LNCaP clone FGC (cell line): ENCODE measurements at regions not wholly inside any gene's neighbourhood (a gene's known extent, or its start where the extent isn't known, plus 50 kb on each side); places are given as distances from the start of the nearest gene placed in this dataset.

Experiments
- DNase-seq: peaks from one replicate; pipeline ENCODE4 v3.0.0-alpha.2; 2011; ENCODE audit warnings: low read depth
- H3K4me3 ChIP-seq: 2 replicates; pipeline ENCODE4 v1.5.1; 2011; ENCODE audit warnings: mild to moderate bottlenecking, low read depth, low read length, control low read depth
- TF ChIP-seq, protein P1 (sequence below): IDR thresholded peaks from 2 replicates; pipeline ENCODE4 v1.5.1; 2012; ENCODE audit warnings: mild to moderate bottlenecking; ENCODE audit not compliant: control insufficient read depth, insufficient read depth; ENCODE audit errors: extremely low read depth

DNA sequence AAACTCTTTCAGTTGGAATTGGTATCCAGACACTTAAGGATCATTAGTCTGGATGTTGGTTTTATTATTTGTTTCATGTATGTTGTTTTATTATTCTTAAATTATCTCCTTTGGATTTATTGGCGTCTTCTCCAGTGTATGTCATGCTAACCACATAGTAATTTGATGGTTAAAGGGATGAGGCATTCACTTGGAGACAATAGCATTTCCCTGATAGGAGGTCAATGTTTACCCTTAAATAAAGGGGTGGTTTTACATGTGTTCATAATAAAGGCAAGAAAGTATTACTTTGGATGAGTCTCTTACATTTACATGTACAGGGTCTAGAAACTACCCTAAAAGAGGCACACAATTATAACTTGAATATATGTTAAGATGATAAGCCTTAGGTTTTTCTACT, 51.2 kb upstream of the RNF144B start:
- no peak for DNase-seq
- TF ChIP-seq, protein P1, sequence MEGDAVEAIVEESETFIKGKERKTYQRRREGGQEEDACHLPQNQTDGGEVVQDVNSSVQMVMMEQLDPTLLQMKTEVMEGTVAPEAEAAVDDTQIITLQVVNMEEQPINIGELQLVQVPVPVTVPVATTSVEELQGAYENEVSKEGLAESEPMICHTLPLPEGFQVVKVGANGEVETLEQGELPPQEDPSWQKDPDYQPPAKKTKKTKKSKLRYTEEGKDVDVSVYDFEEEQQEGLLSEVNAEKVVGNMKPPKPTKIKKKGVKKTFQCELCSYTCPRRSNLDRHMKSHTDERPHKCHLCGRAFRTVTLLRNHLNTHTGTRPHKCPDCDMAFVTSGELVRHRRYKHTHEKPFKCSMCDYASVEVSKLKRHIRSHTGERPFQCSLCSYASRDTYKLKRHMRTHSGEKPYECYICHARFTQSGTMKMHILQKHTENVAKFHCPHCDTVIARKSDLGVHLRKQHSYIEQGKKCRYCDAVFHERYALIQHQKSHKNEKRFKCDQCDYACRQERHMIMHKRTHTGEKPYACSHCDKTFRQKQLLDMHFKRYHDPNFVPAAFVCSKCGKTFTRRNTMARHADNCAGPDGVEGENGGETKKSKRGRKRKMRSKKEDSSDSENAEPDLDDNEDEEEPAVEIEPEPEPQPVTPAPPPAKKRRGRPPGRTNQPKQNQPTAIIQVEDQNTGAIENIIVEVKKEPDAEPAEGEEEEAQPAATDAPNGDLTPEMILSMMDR = no peak
- H3K4me3 ChIP-seq = no peak overlapping the region

DNA sequence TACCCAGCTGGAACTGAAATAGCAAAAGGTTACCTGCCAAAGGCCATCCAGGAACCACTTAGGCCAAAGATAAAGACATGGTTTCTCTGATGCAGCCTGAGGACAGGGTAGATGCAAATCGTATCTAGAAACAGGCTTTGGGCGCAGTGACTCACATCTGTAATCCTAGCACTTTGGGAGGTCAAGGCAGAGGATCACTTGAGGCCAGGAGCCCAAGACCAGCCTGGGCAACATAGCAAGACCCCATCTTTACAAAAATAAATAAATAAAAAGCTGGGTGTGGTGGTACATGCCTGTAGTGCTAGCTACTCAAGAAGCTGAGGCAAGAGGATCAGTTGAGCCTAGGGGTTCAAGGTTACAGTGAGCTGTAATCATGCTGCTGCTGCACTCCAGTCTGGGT, 52.9 kb upstream of the RNF144B start:
- TF ChIP-seq, protein P1 = no peak

DNA sequence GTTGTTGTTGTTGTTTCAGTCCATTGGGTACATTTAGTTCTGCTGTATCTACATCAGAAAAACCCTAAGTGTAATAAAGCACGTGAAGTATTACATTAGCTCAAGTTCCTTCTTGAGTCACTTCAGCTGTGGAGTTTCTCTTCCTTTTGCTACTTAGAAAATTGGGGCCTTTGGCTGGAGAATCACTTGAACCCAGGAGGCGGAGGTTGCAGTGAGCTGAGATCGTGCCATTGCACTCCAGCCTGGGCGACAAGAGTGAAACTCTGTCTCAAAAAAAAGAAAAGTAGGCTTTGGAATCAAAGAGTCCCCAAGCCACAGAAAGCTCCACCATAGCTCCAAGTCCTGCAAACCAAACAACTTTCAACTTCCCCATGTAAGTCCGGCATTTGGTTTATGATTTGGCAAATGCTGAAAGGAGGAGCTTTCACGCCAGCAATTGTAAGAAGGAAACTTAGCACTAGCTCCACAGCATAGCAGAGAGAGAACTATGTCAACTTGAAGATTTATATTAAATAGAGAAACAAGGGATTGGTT, 56.5 kb upstream of the RNF144B start:
- DNase-seq = no peak
- no peak overlapping the region for H3K4me3 ChIP-seq
- TF ChIP-seq, protein P1 = no peak

More for the DNA sequence above, 52.9 kb upstream of the RNF144B start:
- no peak for DNase-seq
- H3K4me3 ChIP-seq = no peak overlapping the region

DNA sequence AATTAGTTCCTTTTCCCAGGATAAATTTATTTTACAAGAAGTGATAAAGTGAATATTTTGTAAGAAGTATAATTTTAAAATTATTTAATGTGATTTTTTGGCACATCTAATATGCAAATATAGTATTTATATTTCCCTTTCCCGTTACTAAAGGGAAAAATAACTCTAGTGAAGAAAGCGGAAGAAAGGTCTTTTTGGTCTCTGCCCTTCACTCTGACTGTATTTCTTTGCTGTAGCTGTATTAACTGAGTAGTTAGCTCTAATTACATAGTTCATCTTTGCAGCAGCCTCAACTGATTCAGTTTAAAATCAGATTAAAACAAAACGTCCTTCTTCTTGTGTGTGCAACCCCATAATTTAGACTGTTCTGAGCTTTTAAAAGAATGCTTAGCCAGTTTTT, 57.4 kb upstream of the RNF144B start:
- no peak for DNase-seq
- no peak overlapping the region for H3K4me3 ChIP-seq
- TF ChIP-seq, protein P1 = no peak

DNA sequence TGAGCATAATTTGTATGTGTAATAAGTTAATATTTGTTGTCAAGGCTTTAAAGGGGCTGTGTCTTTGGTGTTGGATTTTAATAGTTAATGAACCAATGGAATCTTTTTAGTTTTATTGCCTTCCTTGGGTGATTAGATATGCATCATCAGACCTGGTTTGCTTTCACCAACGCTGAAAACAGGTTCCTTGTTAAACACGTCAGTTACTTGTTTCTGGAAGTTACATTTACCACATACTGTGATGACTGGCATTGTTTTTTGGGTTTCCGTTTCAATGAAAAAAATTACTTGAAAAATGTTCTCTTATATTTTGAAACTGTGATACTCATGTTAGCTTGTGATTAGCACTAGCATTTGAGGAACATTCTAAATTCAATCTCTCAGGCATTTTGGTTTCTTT, 58.6 kb upstream of the RNF144B start:
- TF ChIP-seq, protein P1 = no peak

DNA sequence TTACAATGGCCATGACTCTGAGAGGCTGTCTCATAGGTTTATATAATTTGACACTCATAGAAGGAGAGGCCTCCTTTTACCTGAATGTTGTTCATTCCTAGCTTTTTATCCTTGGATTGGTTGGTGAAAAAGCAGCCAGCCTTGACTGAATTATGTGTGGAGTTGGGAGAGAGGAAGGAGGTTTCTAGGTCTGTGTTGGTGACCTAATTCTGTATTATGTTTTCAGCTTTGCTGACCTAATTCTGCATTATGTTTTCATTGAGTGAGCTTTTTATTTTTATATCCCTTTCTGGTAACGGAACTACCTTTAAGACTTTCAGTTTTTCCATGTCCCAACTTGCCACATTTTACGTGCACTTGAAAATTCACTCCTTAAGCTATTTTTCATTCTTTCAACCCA, 59.1 kb upstream of the RNF144B start:
- DNase-seq = no peak
- TF ChIP-seq, protein P1 = no peak
- no peak overlapping the region for H3K4me3 ChIP-seq

More for the DNA sequence above, 58.6 kb upstream of the RNF144B start:
- H3K4me3 ChIP-seq = no peak overlapping the region
- peak; percentile 71 for DNase-seq

DNA sequence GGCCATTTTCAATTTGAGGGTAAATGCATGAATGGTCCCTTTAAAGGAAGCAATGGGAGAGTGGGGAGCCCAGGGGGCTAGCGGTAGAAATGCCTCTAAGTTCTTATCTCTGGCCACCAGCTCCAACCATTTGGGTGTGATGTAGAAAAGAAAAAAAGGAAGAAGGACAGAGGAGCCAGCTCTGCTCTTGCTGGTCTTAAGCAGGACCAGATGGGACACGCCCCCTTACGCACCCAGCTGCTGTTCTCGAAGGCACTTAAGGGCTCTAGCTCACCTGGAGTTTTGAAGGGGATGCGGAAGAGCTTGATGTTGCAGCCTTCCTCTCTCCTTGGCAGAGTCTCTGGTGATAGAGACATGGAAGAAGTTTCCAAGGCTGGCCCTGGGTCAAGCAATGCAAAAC, 59.5 kb upstream of the RNF144B start:
- no peak for DNase-seq
- TF ChIP-seq, protein P1 = no peak
- no peak overlapping the region for H3K4me3 ChIP-seq
